ENCODE measurements at regions not wholly inside any gene's neighbourhood (a gene's known extent, or its start where the extent isn't known, plus 50 kb on each side); places are given as distances from the start of the nearest gene placed in this dataset.

- intact Hi-C loops (cut with micrococcal nuclease): no loop called here
- Mint-ChIP-seq H3K4me1 (no peaks in the 10 kb centered on the region), H3K9me3 (peaks cover 2 to 19% (median 6%) of the 10 kb centered on the region in 8 donors), H3K27ac (no peak overlapping the region), H3K27me3 (no peaks in the 10 kb centered on the region), H3K36me3 (no peaks in the 10 kb centered on the region), H3K4me3 (no peak overlapping the region)
- H3K4me3 ChIP-seq (ENCODE audit: low read length in 2 of 2): no peak overlapping the region
- no peak overlapping the region for H3K27ac ChIP-seq (ENCODE audit: low read depth, low read length)
- POLR2A ChIA-PET (ENCODE audit: partially characterized antibody): no interaction called here
- H3K4me1 ChIP-seq (ENCODE audit: insufficient read depth, low read length): no peaks in the 10 kb centered on the region
- no peaks in the 10 kb centered on the region for H3K9me3 ChIP-seq (ENCODE audit: control insufficient read depth in 1 of 2, low read length in 2 of 2)
- no peaks in the 10 kb centered on the region for H3K36me3 ChIP-seq (ENCODE audit: insufficient read depth, low read length)
- CTCF ChIA-PET (ENCODE audit: partially characterized antibody): no interaction called here
- no peak for DNase-seq
- no peaks in the 10 kb centered on the region for H3K27me3 ChIP-seq (ENCODE audit: insufficient read depth, low read length)
Observed at GRCh38 chr4:30989508-30989907, 269.3 kb downstream of the PCDH7 start.

GRCh38 chr4:30996841-30997240 lies 276.7 kb downstream of the PCDH7 start:
- CTCF ChIA-PET (ENCODE audit: partially characterized antibody): no interaction called here
- Histone ChIP-seq H3K27ac (ENCODE audit: low read depth, low read length) (no peak overlapping the region), H3K4me3 (ENCODE audit: low read length in 2 of 2) (no peak overlapping the region), H3K36me3 (ENCODE audit: insufficient read depth, low read length) (no peaks in the 10 kb centered on the region), H3K4me1 (ENCODE audit: insufficient read depth, low read length) (no peaks in the 10 kb centered on the region), H3K9me3 (ENCODE audit: control insufficient read depth in 1 of 2, low read length in 2 of 2) (no peaks in the 10 kb centered on the region), H3K27me3 (ENCODE audit: insufficient read depth, low read length) (no peaks in the 10 kb centered on the region)
- Mint-ChIP-seq H3K27ac (no peak overlapping the region), H3K4me1 (no peaks in the 10 kb centered on the region), H3K27me3 (no peaks in the 10 kb centered on the region), H3K4me3 (no peak overlapping the region), H3K36me3 (no peaks in the 10 kb centered on the region), H3K9me3 (peaks cover 4 to 21% (median 13%) of the 10 kb centered on the region in 8 donors)
- POLR2A ChIA-PET (ENCODE audit: partially characterized antibody): no interaction called here
- intact Hi-C loops (cut with micrococcal nuclease): no loop called here
- no peak for DNase-seq

- intact Hi-C loops (cut with micrococcal nuclease): no loop called here
- no peaks in the 10 kb centered on the region for H3K9me3 ChIP-seq (ENCODE audit: control insufficient read depth in 1 of 2, low read length in 2 of 2)
- POLR2A ChIA-PET (ENCODE audit: partially characterized antibody): no interaction called here
Observed at GRCh38 chr4:31005037-31005436, 284.9 kb downstream of the PCDH7 start.

GRCh38 chr4:31007858-31008257 lies 287.7 kb downstream of the PCDH7 start:
- Histone ChIP-seq H3K36me3 (ENCODE audit: insufficient read depth, low read length) (no peaks in the 10 kb centered on the region), H3K27me3 (ENCODE audit: insufficient read depth, low read length) (no peaks in the 10 kb centered on the region), H3K4me1 (ENCODE audit: insufficient read depth, low read length) (no peaks in the 10 kb centered on the region), H3K9me3 (ENCODE audit: control insufficient read depth in 1 of 2, low read length in 2 of 2) (no peaks in the 10 kb centered on the region), H3K4me3 (ENCODE audit: low read length in 2 of 2) (no peak overlapping the region), H3K27ac (ENCODE audit: low read depth, low read length) (no peak overlapping the region)
- H3K9me3 Mint-ChIP-seq: peaks cover 0 to 13% (median 6%) of the 10 kb centered on the region in 8 donors
- H3K4me3 Mint-ChIP-seq: no peak overlapping the region
- CTCF ChIA-PET (ENCODE audit: partially characterized antibody): no interaction called here
- intact Hi-C loops (cut with micrococcal nuclease): no loop called here
- H3K27ac Mint-ChIP-seq: no peak overlapping the region
- no peaks in the 10 kb centered on the region for H3K4me1 Mint-ChIP-seq
- H3K36me3 Mint-ChIP-seq: no peaks in the 10 kb centered on the region
- DNase-seq: no peak
- no peaks in the 10 kb centered on the region for H3K27me3 Mint-ChIP-seq
- POLR2A ChIA-PET (ENCODE audit: partially characterized antibody): no interaction called here

More at GRCh38 chr4:31005037-31005436, 284.9 kb downstream of the PCDH7 start:
- peaks cover 0 to 15% (median 7%) of the 10 kb centered on the region in 8 donors for H3K9me3 Mint-ChIP-seq
- H3K27me3 Mint-ChIP-seq: no peaks in the 10 kb centered on the region
- no peak overlapping the region for H3K27ac Mint-ChIP-seq
- H3K36me3 ChIP-seq (ENCODE audit: insufficient read depth, low read length): no peaks in the 10 kb centered on the region
- no peak overlapping the region for H3K27ac ChIP-seq (ENCODE audit: low read depth, low read length)
- no peaks in the 10 kb centered on the region for H3K27me3 ChIP-seq (ENCODE audit: insufficient read depth, low read length)
- CTCF ChIA-PET (ENCODE audit: partially characterized antibody): no interaction called here
- no peak overlapping the region for H3K4me3 ChIP-seq (ENCODE audit: low read length in 2 of 2)
- H3K4me3 Mint-ChIP-seq: no peak overlapping the region
- H3K4me1 ChIP-seq (ENCODE audit: insufficient read depth, low read length): no peaks in the 10 kb centered on the region
- no peaks in the 10 kb centered on the region for H3K36me3 Mint-ChIP-seq
- no peak for DNase-seq
- no peaks in the 10 kb centered on the region for H3K4me1 Mint-ChIP-seq

GRCh38 chr4:31009926-31010325 lies 289.8 kb downstream of the PCDH7 start:
- intact Hi-C loops (cut with micrococcal nuclease): no loop called here
- no peak overlapping the region for H3K27ac ChIP-seq (ENCODE audit: low read depth, low read length)
- no peak overlapping the region for H3K4me3 ChIP-seq (ENCODE audit: low read length in 2 of 2)
- H3K4me1 ChIP-seq (ENCODE audit: insufficient read depth, low read length): no peaks in the 10 kb centered on the region
- ChIA-PET POLR2A (ENCODE audit: partially characterized antibody) (no interaction called here), CTCF (ENCODE audit: partially characterized antibody) (no interaction called here)
- H3K4me3 Mint-ChIP-seq: no peak overlapping the region
- no peaks in the 10 kb centered on the region for H3K36me3 Mint-ChIP-seq
- H3K27ac Mint-ChIP-seq: no peak overlapping the region
- DNase-seq: no peak
- H3K36me3 ChIP-seq (ENCODE audit: insufficient read depth, low read length): no peaks in the 10 kb centered on the region
- H3K9me3 Mint-ChIP-seq: peaks cover 0 to 9% (median 3%) of the 10 kb centered on the region in 8 donors
- H3K9me3 ChIP-seq (ENCODE audit: control insufficient read depth in 1 of 2, low read length in 2 of 2): no peaks in the 10 kb centered on the region
- H3K4me1 Mint-ChIP-seq: no peaks in the 10 kb centered on the region
- H3K27me3 Mint-ChIP-seq: no peaks in the 10 kb centered on the region
- no peaks in the 10 kb centered on the region for H3K27me3 ChIP-seq (ENCODE audit: insufficient read depth, low read length)

GRCh38 chr4:31015123-31015522 lies 295.0 kb downstream of the PCDH7 start:
- no peaks in the 10 kb centered on the region for H3K36me3 ChIP-seq (ENCODE audit: insufficient read depth, low read length)
- H3K27me3 ChIP-seq (ENCODE audit: insufficient read depth, low read length): no peaks in the 10 kb centered on the region
- intact Hi-C loops (cut with micrococcal nuclease): no loop called here
- Mint-ChIP-seq H3K9me3 (peaks cover 0 to 8% (median 0%) of the 10 kb centered on the region in 8 donors), H3K36me3 (no peaks in the 10 kb centered on the region), H3K27ac (no peak overlapping the region), H3K27me3 (no peaks in the 10 kb centered on the region), H3K4me1 (no peaks in the 10 kb centered on the region), H3K4me3 (no peak overlapping the region)
- no peaks in the 10 kb centered on the region for H3K9me3 ChIP-seq (ENCODE audit: control insufficient read depth in 1 of 2, low read length in 2 of 2)
- DNase-seq: no peak
- ChIA-PET CTCF (ENCODE audit: partially characterized antibody) (no interaction called here), POLR2A (ENCODE audit: partially characterized antibody) (no interaction called here)
- H3K4me3 ChIP-seq (ENCODE audit: low read length in 2 of 2): no peak overlapping the region
- H3K27ac ChIP-seq (ENCODE audit: low read depth, low read length): no peak overlapping the region
- no peaks in the 10 kb centered on the region for H3K4me1 ChIP-seq (ENCODE audit: insufficient read depth, low read length)

- POLR2A ChIA-PET (ENCODE audit: partially characterized antibody): no interaction called here
- Histone ChIP-seq H3K9me3 (ENCODE audit: control insufficient read depth in 1 of 2, low read length in 2 of 2) (no peaks in the 10 kb centered on the region), H3K4me1 (ENCODE audit: insufficient read depth, low read length) (no peaks in the 10 kb centered on the region), H3K27me3 (ENCODE audit: insufficient read depth, low read length) (no peaks in the 10 kb centered on the region), H3K27ac (ENCODE audit: low read depth, low read length) (no peak overlapping the region), H3K4me3 (ENCODE audit: low read length in 2 of 2) (no peak overlapping the region), H3K36me3 (ENCODE audit: insufficient read depth, low read length) (no peaks in the 10 kb centered on the region)
- H3K9me3 Mint-ChIP-seq: peaks cover 0 to 6% (median under 1%) of the 10 kb centered on the region in 8 donors
- no peaks in the 10 kb centered on the region for H3K36me3 Mint-ChIP-seq
- no peak for DNase-seq
- peak overlapping the region in 1 of 7 donors; percentile 5 for H3K27ac Mint-ChIP-seq
- H3K27me3 Mint-ChIP-seq: no peaks in the 10 kb centered on the region
- no peaks in the 10 kb centered on the region for H3K4me1 Mint-ChIP-seq
- intact Hi-C loops (cut with micrococcal nuclease): no loop called here
- no peak overlapping the region for H3K4me3 Mint-ChIP-seq
- CTCF ChIA-PET (ENCODE audit: partially characterized antibody): no interaction called here
Observed at GRCh38 chr4:31016322-31017061, 296.3 kb downstream of the PCDH7 start.

- Histone ChIP-seq H3K9me3 (ENCODE audit: control insufficient read depth in 1 of 2, low read length in 2 of 2) (no peaks in the 10 kb centered on the region), H3K4me3 (ENCODE audit: low read length in 2 of 2) (no peak overlapping the region), H3K27me3 (ENCODE audit: insufficient read depth, low read length) (no peaks in the 10 kb centered on the region), H3K36me3 (ENCODE audit: insufficient read depth, low read length) (no peaks in the 10 kb centered on the region), H3K27ac (ENCODE audit: low read depth, low read length) (no peak overlapping the region), H3K4me1 (ENCODE audit: insufficient read depth, low read length) (no peaks in the 10 kb centered on the region)
- Mint-ChIP-seq H3K36me3 (no peaks in the 10 kb centered on the region), H3K27me3 (no peaks in the 10 kb centered on the region), H3K4me1 (no peaks in the 10 kb centered on the region), H3K4me3 (no peak overlapping the region), H3K9me3 (peaks cover 0 to 7% (median 3%) of the 10 kb centered on the region in 8 donors), H3K27ac (no peak overlapping the region)
- ChIA-PET CTCF (ENCODE audit: partially characterized antibody) (no interaction called here), POLR2A (ENCODE audit: partially characterized antibody) (no interaction called here)
- intact Hi-C loops (cut with micrococcal nuclease): no loop called here
- no peak for DNase-seq
Observed at GRCh38 chr4:31020363-31020762, 300.2 kb downstream of the PCDH7 start.
